HL-60 (cell line): ENCODE measurements at regions not wholly inside any gene's neighbourhood (a gene's known extent, or its start where the extent isn't known, plus 50 kb on each side); places are given as distances from the start of the nearest gene placed in this dataset.

ENCODE experiments used
- CTCF ChIP-seq: IDR thresholded peaks from one replicate; pipeline ENCODE4 v1.5.1; 2011; ENCODE audit warnings: low read length, control low read depth, inconsistent platforms; ENCODE audit not compliant: insufficient read depth
- GABPA ChIP-seq: IDR thresholded peaks from 2 replicates; pipeline ENCODE4 v1.6.1; 2012; ENCODE audit warnings: low read depth
- POLR2AphosphoS5 ChIP-seq: IDR thresholded peaks from 2 replicates; pipeline ENCODE4 v1.6.1; 2012; ENCODE audit warnings: low read depth

DNA sequence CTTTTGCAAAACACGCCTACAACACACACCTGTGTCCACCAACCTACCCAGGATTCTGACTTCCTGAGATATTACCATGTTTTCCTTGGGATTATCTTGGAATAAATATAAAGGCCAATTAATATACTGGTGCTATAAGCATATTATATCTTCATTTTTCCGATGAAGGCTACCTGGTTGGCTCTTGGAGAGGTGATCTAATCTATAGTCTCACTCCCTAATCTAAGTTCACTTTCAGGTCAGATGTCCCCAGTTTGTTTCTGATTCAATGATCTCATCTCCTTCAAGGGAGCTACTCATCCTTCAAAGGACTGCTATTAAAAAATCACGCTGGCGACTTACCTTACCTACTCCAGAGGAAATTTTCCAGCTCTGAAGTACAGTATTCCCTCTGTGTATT is 517.5 kb downstream of the KLF5 start:
- no peak for TF ChIP-seq CTCF
- no peak for TF ChIP-seq POLR2AphosphoS5
- TF ChIP-seq GABPA, result no peak
